ENCODE measurements at regions not wholly inside any gene's neighbourhood (a gene's known extent, or its start where the extent isn't known, plus 50 kb on each side); places are given as distances from the start of the nearest gene placed in this dataset.

- H3K36me3 ChIP-seq, result no peaks in the 10 kb centered on the region
- DNase-seq (ENCODE audit: low spot score in 2 of 2), result no peak
- TF ChIP-seq POLR2A (IDR thresholded peaks at IDR 0.05) (no peak), POLR2AphosphoS5 (IDR thresholded peaks at IDR 0.05) (no peak), EP300 (IDR thresholded peaks at IDR 0.05) (no peak)
- TF ChIP-seq, protein P1, sequence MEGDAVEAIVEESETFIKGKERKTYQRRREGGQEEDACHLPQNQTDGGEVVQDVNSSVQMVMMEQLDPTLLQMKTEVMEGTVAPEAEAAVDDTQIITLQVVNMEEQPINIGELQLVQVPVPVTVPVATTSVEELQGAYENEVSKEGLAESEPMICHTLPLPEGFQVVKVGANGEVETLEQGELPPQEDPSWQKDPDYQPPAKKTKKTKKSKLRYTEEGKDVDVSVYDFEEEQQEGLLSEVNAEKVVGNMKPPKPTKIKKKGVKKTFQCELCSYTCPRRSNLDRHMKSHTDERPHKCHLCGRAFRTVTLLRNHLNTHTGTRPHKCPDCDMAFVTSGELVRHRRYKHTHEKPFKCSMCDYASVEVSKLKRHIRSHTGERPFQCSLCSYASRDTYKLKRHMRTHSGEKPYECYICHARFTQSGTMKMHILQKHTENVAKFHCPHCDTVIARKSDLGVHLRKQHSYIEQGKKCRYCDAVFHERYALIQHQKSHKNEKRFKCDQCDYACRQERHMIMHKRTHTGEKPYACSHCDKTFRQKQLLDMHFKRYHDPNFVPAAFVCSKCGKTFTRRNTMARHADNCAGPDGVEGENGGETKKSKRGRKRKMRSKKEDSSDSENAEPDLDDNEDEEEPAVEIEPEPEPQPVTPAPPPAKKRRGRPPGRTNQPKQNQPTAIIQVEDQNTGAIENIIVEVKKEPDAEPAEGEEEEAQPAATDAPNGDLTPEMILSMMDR (IDR thresholded peaks at IDR 0.05), result no peak
- H3K9me3 ChIP-seq, result no peaks in the 10 kb centered on the region
- H3K27me3 ChIP-seq, result no peaks in the 10 kb centered on the region
- H3K4me3 ChIP-seq, result no peak overlapping the region
- H3K27ac ChIP-seq, result no peak overlapping the region
- peaks cover 3% of the 10 kb centered on the region for H3K4me1 ChIP-seq
- WGBS, result 33% methylated on average over 4 of the region's 4 CpGs
These were observed 210.4 kb upstream of the HCCS start for GRCh38 chrX:10900585-10901289.

DNA sequence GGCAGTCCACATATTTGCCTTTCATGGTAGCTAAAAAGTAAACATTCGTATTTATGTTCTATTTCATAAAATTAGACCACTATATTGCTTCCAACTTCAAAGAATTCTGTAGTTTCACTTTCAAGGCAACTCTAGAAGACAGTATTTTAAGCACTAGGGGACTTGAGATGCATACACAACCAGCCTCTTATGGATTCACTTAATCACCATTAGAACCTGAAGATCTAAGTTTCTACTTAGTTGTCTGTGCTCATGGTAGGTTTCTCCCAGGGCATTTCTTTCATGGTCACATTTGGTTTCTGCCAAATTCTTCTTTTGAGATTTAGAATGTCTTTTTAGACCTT is 209.9 kb upstream of the HCCS start:
- Histone ChIP-seq H3K27me3 (no peaks in the 10 kb centered on the region), H3K4me1 (peaks cover 3% of the 10 kb centered on the region), H3K4me3 (no peak overlapping the region), H3K36me3 (no peaks in the 10 kb centered on the region), H3K27ac (no peak overlapping the region), H3K9me3 (no peaks in the 10 kb centered on the region)
- TF ChIP-seq EP300 (IDR thresholded peaks at IDR 0.05) (no peak), POLR2AphosphoS5 (IDR thresholded peaks at IDR 0.05) (no peak), POLR2A (IDR thresholded peaks at IDR 0.05) (no peak)
- TF ChIP-seq, protein P1 (IDR thresholded peaks at IDR 0.05), result no peak
- WGBS, result 51% methylated on average over 1 of the region's 1 CpG
- no peak for DNase-seq (ENCODE audit: low spot score in 2 of 2)

- WGBS, result 73% methylated on average over 2 of the region's 2 CpGs
- no peaks in the 10 kb centered on the region for H3K9me3 ChIP-seq
- no peak for DNase-seq (ENCODE audit: low spot score in 2 of 2)
- no peak overlapping the region for H3K27ac ChIP-seq
- no peaks in the 10 kb centered on the region for H3K27me3 ChIP-seq
- H3K36me3 ChIP-seq, result no peaks in the 10 kb centered on the region
- peaks cover 3% of the 10 kb centered on the region for H3K4me1 ChIP-seq
- TF ChIP-seq EP300 (IDR thresholded peaks at IDR 0.05) (no peak), POLR2A (IDR thresholded peaks at IDR 0.05) (no peak), POLR2AphosphoS5 (IDR thresholded peaks at IDR 0.05) (no peak)
- TF ChIP-seq, protein P1 (IDR thresholded peaks at IDR 0.05), result no peak
- H3K4me3 ChIP-seq, result no peak overlapping the region
These were observed 209.1 kb upstream of the HCCS start for GRCh38 chrX:10902001-10902400.

DNA sequence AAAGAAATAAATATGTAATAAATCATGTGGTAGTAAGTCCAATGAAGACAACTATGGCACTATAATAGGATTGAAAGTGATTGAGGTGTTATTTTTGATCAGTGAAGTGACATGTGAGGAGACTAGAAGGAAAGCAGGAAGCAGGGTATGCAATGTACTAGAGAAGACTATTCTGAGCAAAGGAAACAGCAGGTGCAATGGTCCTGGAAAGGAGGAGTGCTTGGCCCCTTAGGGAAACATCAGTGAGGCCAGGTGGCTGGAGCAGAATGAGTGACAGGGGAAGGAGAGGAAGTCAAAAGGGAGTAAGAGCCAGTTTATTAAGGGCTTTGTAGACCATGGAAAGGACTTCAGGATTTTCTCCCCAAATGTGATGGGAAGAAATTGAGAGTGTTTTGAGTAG is 207.6 kb upstream of the HCCS start:
- no peaks in the 10 kb centered on the region for H3K27me3 ChIP-seq
- DNase-seq (ENCODE audit: low spot score in 2 of 2), result no peak
- peaks cover 3% of the 10 kb centered on the region for H3K4me1 ChIP-seq
- no peak for TF ChIP-seq POLR2AphosphoS5 (IDR thresholded peaks at IDR 0.05)
- TF ChIP-seq, protein P1 (IDR thresholded peaks at IDR 0.05), result no peak
- H3K9me3 ChIP-seq, result no peaks in the 10 kb centered on the region
- H3K27ac ChIP-seq, result no peak overlapping the region
- H3K4me3 ChIP-seq, result no peak overlapping the region
- no peaks in the 10 kb centered on the region for H3K36me3 ChIP-seq

GRCh38 chrX:10904220-10904619 is 206.9 kb upstream of the HCCS start:
- no peak overlapping the region for H3K27ac ChIP-seq
- no peaks in the 10 kb centered on the region for H3K9me3 ChIP-seq
- peaks cover 3% of the 10 kb centered on the region for H3K4me1 ChIP-seq
- H3K27me3 ChIP-seq, result no peaks in the 10 kb centered on the region
- no peak for DNase-seq (ENCODE audit: low spot score in 2 of 2)
- no peak overlapping the region for H3K4me3 ChIP-seq
- TF ChIP-seq POLR2A (IDR thresholded peaks at IDR 0.05) (no peak), EP300 (IDR thresholded peaks at IDR 0.05) (no peak), POLR2AphosphoS5 (IDR thresholded peaks at IDR 0.05) (no peak)
- TF ChIP-seq, protein P1 (IDR thresholded peaks at IDR 0.05), result no peak
- WGBS, result 38% methylated on average over 2 of the region's 2 CpGs
- no peaks in the 10 kb centered on the region for H3K36me3 ChIP-seq
